HG03159 (cell line): ENCODE measurements at regions not wholly inside any gene's neighbourhood (a gene's known extent, or its start where the extent isn't known, plus 50 kb on each side); places are given as distances from the start of the nearest gene placed in this dataset.
"Not testable (repeated sequence)": the region's sequence is repeated elsewhere in the genome, so short reads cannot be mapped to it uniquely, and the experiment has no call there.

Experiments used
- ATAC-seq: cut with Tn5 transposase; IDR thresholded peaks from one replicate; pipeline ENCODE4 v1.9.1; 2021; ENCODE audit warnings: mild to moderate bottlenecking, moderate library complexity; ENCODE audit not compliant: unreplicated experiment

- ATAC-seq = peak; percentile 87
Observed at GRCh38 chr11:67805253-67806126, 131.1 kb upstream of the ALDH3B2 start.

- ATAC-seq = not testable (repeated sequence)
Observed at GRCh38 chr11:67804435-67805252, 130.2 kb upstream of the ALDH3B2 start.

- ATAC-seq = not testable (repeated sequence)
Observed at GRCh38 chr11:67803519-67803918, 129.1 kb upstream of the ALDH3B2 start.

GRCh38 chr11:67803055-67803454 lies 128.6 kb upstream of the ALDH3B2 start:
- not testable (repeated sequence) for ATAC-seq

- not testable (repeated sequence) for ATAC-seq
Observed at GRCh38 chr11:67802623-67803022, 128.2 kb upstream of the ALDH3B2 start.

GRCh38 chr11:67801397-67801796 lies 127.0 kb upstream of the ALDH3B2 start:
- ATAC-seq = not testable (repeated sequence)

- not testable (repeated sequence) for ATAC-seq
Observed at GRCh38 chr11:67800591-67800990, 126.2 kb upstream of the ALDH3B2 start.

GRCh38 chr11:67799808-67800207 lies 125.4 kb upstream of the ALDH3B2 start:
- ATAC-seq = not testable (repeated sequence)

- ATAC-seq = not testable (repeated sequence)
Observed at GRCh38 chr11:67797726-67798521, 123.5 kb upstream of the ALDH3B2 start.

GRCh38 chr11:67795746-67796145 lies 121.3 kb upstream of the ALDH3B2 start:
- no peak for ATAC-seq

- ATAC-seq = not testable (repeated sequence)
Observed at GRCh38 chr11:67793750-67794149, 119.3 kb upstream of the ALDH3B2 start.

- ATAC-seq = not testable (repeated sequence)
Observed at GRCh38 chr11:67792273-67792990, 118.0 kb upstream of the ALDH3B2 start.

GRCh38 chr11:67791598-67792170 lies 117.3 kb upstream of the ALDH3B2 start:
- ATAC-seq = not testable (repeated sequence)

- not testable (repeated sequence) for ATAC-seq
Observed at GRCh38 chr11:67788341-67788695, 113.9 kb upstream of the ALDH3B2 start.

- ATAC-seq = not testable (repeated sequence)
Observed at GRCh38 chr11:67787681-67788340, 113.4 kb upstream of the ALDH3B2 start.

GRCh38 chr11:67781967-67782366 lies 107.5 kb upstream of the ALDH3B2 start:
- not testable (repeated sequence) for ATAC-seq

GRCh38 chr11:67781506-67781905 lies 107.1 kb upstream of the ALDH3B2 start:
- not testable (repeated sequence) for ATAC-seq

- ATAC-seq = no peak
Observed at GRCh38 chr11:67780056-67780455, 105.6 kb upstream of the ALDH3B2 start.

- not testable (repeated sequence) for ATAC-seq
Observed at GRCh38 chr11:67779189-67779875, 104.9 kb upstream of the ALDH3B2 start.
